Smooth muscle cell of the brain vasculature (primary cell): ENCODE measurements at regions not wholly inside any gene's neighbourhood (a gene's known extent, or its start where the extent isn't known, plus 50 kb on each side); places are given as distances from the start of the nearest gene placed in this dataset.

Experiments
- DNase-seq: peaks from one replicate; pipeline ENCODE4 v3.0.0-alpha.2; 2012; ENCODE audit warnings: low read depth, low spot score

DNA sequence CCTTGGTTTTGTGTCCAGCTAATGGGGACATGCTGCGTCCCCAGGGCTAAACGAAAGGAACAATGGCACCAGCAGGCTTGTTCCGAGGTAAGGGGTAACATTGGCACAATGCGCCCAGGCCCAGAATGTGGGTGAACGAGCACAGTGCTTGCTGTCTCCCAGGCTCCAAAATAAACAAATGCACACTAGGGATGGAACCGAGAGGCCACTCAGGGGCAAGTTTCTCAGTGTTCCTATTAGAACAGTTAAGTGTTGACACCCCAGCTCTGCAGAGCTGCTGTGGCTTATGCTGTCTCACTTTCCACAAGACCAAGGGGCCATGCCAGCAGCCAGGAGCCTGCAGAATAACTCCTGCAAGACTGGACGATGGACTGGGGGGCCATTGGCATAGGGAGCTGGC, 492.4 kb downstream of the GADD45G start:
- no peak for DNase-seq

DNA sequence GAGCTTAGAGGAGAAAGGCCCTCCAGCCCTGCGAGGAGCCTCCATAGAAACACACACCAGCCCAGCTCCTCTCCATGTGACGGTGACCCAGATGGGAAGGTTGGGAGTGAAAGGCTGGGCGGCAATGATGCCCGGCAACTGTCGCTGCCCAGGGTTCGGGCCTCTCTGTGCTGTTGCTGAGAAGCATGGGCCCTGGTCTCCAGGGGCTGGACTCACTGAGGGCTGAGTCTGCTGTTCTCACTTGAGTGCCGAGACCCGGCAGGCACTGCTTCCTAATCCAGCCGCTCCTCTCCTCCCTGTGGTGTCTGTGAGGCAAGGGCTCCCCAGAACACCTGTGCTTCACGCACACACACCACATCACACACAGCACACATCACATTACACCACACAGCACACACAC, 493.6 kb downstream of the GADD45G start:
- DNase-seq = no peak

DNA sequence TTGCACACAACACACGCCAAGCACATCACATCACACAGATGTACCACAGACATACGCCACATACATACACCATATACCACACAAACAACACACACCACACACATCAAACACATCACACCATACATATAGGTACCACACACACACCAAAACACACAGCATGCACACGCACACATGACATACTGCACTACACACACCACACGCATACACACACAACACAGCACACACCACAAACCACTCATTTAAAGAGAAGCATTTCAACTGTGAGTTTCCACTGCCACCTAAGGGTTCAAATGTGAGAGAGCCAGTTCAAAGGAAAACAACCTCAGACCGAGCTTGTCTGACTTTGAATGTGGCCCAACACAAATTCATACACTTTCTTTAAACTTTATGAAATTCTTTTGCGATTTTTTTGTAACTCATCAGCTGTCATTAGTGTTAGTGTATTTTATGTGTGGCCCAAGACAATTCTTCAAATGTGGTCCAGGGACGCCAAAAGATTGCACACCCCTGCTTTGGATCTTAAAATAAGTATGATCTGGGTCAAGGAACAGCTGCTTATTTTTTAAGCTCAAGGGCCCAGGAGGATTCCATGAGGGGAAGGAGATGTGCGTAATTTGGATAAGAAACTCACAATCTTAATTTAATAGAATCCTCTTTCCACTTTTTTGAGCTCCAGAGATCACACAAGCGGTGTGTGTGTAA, 494.6 kb downstream of the GADD45G start:
- no peak for DNase-seq

DNA sequence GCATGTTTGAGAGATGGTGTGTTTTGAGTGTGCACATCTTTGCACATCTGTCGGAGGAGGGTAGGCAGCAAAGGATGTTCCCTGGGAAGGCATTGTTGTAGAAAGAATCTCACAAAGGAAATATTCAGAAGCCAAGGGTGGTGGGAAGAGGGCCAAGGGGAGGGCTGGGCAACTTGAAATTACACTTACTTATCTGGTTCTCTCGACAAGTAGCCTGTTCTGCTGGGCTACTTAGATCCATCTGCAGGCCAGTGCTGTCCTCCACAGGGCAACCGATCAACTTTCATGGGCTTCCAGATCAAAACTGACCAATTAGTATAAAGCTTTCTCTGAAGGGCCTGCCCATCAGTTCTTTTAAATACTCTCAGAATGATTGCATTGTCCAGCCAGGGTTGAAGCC, 495.2 kb downstream of the GADD45G start:
- no peak for DNase-seq

DNA sequence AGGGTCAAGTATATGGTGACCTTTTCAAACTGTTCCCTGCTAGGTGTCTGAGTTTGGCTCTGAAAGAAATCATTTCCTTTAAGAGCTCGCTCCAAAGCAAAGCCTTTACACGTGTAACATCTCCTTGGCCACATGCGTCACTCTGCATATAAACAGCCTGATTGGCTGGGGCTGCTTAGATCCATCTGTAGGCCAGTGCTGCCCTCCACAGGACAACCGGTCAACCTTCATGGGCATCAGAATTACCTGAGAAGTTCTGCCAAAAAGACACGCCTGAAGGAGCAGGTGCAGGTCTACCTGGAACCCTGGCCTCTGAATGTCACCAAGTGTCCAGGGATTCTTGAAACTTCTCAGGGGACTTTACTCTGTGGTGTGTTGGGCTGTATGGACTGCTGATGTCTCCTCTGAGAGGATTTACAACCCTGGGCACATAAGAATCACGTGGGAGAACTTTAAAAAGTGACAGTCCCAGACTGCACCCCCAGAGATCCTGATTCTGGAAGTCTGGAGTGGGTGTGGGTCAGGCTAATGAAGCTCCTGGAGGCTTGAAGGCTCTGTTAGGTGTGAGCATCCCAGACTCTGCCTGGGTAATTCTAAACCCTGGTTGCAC, 497.6 kb downstream of the GADD45G start:
- DNase-seq = peak; percentile 43

DNA sequence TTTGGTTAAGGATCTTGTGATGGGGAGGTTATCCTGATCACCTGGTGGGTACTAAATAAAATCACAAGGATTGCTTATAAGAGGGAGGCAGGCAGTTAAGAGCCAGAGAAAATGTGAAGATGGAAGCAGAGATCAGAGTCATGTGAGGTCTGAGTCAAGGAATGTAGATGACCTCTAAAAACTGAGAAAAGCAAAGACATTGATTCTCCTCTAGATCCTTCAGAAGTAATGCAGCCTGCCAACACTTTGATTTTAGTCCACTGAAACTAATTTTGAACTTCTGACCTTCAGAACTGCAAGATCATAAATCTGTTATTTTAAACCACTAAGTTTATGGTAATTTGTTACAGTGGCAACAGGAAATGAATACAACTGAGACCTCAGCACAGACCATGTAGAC, 499.0 kb downstream of the GADD45G start:
- no peak for DNase-seq

DNA sequence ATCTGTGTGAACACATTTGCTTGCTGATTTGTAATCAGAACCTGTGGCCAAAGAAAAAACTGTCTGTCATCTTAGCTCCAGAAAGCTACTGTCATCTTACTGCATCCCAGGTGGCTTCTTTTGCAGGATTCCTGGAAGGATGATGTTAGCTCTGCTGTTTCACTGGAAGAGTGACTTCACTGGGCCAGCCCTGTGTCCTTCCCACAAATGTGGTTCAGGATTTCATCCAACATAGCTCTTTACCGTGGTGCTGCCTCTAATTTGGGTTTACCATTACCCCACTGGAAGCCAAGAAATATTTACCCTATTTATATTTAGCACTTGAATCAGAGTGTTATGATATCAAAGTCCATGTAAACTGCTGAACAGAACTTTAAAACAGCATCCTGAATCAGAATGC, 501.0 kb downstream of the GADD45G start:
- no peak for DNase-seq

DNA sequence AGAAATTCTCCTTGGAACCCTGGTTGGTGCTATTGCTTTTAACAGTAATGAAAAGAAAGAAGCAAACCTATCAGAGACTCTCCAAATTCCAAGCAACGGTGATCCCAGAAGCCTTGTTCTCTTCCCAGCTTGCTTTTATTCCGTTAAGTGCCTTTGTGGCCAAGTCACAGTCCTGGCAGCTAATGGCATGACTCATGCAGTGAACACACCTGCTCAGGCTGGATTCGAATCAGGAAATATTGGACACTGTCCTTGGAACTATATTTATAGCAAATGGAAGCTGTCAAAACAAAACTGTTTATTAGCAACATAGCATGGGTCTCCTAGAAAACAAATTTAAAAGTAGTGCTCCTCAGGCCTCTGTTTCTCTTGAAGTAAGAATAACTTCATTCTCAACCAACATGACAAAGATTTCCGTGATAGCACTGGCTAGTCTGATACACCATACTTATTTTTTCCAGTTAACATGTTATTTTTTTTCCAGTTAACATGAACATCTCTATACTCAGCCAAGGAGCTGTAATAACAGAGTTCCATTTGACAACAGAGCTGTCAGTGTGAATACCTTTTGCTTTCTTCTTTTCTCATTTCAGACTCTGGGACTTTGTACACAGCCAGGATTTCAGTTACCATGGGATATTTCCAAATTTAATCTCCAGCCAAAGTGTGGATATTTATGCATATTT, 502.4 kb downstream of the GADD45G start:
- DNase-seq = no peak

DNA sequence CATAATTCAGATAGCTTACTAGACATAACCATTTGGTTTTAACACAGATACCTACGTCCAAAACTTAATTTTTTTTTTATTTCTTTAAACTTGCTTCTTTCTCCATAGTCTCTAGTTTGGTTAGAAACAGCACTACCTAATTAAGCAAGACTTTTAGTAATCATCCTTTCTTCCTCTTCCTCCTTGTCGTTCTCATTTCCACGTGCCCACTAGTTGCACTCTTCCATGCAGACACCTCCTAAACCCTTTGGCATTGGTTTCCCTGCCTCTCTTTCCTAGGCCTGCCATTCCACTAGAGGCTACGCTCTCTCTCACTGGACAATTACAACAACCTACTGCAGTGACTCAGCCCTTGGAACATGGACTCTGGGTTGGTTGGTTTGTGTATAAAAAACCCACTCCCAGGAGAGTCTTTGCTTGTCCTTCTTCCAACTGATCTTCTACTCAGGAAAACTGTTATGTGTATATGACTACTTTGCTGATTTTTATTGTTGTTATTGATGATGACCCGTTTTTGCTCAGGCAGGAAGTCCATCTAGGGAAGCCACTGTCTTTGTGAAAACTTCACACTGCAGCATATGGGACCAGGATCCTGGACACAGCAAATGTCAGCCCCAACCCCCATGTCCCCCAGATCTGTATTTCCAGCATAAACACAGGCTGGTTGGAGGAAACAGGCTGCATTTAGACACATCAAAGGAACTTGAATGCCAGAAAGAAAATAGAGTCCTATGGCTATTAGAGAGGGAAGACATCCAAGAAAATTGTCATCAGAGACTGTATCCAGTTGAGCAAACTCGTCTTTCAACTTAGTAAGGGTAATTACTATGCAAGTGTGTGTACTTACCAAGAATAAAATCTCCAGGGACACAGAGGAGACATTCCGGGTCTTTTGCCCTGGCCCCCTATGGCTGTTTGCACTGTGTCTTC, 503.2 kb downstream of the GADD45G start:
- no peak for DNase-seq

DNA sequence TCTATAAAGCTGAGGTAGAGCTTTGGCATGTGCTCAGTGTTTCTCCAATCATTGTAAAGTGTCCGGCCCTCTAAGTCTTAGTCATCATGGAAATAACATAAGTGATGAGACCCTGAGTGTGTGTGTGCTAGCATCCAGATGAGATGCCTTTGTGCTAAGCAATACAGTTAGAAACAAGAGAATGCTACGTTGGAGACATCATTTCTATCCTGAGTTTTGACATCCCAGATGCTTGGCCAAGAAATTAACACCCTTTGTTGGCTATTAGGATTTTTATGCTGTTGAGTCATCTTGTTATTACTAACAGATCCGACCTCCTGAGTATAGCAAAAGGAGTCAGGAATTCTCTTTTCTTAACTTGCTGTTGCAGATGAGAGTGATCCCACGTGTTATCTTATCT, 508.0 kb downstream of the GADD45G start:
- DNase-seq = no peak

DNA sequence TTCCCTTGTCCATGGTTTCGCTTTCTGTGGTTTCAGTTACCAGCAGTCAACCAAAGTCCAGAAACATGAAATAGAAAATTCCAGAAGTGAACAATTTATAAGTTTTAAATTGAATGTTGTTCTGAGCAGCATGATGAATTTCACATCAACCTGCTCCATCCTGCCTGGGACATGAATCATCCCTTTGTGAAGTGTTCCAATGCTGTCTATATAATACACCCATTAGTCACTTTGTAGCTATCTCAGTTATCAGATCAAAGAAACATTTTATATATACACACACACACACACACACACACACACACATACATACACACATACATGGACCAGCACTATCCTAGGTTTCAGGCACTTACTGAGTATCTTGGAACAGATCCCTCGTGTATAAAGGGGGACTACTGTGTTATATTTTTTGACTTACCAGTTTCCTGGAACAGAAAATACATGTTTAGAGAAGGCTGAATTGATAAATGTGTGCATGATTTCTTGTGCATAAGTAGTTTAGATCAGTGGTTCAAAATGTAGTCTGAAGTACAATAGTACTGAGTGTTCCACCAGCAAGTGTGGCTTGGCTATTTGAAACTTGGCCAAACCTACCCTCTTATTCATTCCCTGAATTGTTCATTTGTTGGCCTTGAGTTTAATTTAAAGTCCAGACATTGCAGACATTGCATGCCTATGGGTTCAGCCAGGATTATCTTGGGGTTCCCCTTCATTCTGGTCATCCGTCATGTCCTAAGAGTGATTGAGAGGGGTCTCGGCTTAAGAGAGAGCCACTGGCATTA, 510.0 kb downstream of the GADD45G start:
- no peak for DNase-seq

DNA sequence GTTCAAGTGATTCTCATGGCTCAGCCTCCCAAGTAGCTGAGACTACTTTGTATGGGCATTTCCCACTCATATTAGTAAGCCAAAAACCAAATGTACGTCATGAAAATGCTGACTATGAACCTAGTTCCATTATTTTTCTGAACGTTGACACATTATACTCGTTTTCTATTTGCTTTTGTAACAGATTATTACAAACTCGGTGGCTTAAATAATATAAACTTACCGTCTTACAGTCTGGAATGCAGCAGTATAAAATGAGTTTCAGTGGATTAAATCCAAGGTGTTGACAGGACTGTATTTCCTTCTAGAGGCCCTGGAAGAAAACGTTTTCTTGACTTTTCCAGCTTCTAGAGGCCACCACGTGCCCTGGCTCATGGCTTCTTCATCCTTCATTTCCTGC, 517.0 kb downstream of the GADD45G start:
- no peak for DNase-seq

DNA sequence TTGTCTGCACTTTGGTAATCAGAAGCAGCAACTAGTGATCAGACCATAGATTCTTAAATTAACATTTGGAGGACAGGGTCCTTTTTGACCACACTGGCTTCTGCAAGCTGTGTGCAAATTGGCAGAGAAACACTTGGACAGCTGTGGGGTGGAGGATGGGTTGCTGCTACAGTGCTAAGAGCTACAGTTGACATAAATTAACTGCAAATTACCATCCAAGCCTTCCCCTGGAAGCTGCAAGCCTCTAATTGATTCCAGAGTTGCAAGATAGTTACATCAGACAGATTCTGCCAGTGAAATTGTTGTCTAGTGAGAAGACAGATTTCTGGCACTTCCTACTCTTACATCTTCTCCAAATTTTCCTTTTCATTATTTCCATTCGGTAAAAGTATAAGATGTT, 517.7 kb downstream of the DIRAS2 start:
- no peak for DNase-seq

DNA sequence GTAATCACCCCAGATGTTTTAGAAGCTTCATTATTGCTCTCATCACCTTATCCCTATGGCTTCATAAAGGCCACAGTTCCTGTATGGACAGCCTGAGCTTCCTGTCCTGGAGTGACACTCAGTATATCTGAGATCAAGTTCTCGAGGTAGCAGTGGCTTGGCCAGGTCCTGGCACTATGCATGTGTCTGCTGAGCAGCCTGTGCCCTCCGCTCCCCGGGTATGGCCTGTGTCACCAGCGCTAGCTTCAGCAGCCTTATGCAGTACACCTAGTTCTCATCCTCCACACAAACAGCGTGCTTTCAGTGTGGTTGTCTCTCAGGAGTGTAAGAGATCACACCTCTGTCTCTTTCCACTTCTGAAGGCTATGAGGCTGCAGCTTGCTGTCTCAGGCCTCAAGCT, 514.7 kb downstream of the DIRAS2 start:
- DNase-seq = no peak

DNA sequence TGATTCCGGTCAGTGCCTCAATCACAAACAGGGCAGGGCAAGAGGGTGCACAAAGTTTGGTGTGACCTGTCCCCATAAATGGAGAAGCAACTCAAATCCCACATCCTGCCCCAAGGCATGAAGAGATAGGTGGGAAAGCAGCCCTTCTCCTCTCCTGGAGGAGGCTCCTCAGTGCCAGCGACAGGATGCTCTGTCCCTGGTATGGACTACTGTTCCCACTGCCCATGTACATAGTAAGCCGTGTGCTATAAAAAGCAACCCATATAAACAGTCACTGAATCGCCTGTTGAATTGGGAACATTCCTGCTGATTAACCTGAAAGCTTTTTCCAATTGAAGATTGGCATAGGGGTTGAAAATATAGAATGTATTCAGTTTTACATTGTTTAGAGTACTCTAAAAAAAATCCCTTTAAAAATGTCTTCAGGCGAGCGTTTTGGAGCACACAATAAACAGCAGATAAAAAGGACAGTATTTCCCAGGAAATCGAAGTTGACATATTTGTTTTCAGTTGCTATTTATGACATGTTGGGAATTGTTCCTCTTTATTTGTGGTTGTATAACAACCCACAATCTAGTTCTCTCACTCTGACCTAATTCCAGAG, 513.9 kb downstream of the DIRAS2 start:
- no peak for DNase-seq

DNA sequence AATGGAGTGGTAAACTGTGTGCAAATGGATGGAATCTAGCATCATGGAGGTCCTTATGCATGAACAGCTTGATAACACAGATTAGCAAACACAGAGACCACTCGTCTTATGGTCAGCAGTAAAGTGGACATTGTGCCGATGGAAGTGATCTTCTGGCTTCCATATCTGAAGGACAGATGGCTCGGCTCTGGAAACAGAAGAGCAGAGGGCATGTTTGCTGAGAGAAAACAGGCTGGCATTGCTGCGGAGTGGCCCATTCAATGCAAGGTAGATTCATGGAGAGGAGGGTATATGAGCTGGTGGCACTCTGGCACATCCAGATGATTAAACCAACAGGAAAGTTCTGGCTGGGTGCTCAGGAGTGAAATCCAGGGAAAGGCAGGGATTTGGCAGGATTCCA, 513.2 kb downstream of the DIRAS2 start:
- DNase-seq = no peak

DNA sequence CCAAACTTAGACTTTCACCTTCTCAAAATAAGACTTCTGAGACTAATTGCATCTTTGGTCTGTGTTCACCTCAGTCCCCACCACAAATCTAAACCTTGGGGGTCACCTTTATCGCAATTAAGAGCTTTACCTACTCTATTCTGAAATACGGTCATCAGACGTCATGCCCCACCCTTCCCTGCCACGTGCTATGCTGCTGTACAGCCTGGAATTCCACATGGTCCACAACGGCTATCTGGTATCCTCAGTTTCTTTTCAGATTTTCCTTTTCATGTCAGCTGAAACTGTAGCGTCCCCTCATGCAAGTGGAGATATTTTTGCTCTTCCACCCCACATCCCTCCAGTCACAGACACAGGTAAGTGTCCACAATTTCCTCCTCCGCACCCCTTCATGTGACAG, 511.1 kb downstream of the DIRAS2 start:
- DNase-seq = no peak

DNA sequence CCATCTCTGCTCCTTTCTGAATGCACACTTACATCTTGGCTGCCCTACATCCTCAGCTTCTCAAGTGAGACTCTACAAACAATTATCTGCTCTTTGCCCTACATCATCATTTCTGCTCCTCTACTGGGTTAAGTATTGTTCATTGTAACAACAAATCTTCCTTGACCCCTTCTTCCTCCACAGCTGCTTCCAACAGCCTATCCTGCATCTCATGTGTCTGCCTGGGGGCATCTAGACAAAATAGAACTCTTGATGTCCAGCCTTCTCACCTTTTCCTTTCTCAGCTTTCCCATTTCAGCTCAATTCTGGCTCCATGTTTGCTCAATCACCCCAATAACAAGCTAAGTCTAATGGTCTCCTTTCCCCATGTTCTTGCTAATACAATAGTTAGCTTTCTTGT, 509.8 kb downstream of the DIRAS2 start:
- no peak for DNase-seq

DNA sequence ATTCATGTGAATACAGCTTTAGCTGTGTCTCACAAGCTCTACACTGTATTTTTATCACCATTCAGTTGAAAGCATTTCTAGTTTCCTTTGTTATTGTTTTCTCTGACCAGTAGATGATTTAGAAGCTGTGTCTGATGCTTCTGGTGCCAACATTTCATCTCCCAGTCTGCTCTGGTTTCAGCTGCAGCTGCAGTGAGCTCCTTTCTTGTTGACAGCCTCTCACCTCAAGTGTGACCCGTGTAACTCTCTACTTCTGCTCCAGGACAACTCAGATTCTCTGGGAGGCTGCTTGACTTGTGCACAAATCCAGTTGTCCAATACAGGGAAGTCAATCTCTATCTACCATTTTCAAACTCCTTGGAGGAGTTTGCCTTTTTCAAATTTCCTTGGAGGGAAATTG, 504.8 kb downstream of the DIRAS2 start:
- DNase-seq = no peak

DNA sequence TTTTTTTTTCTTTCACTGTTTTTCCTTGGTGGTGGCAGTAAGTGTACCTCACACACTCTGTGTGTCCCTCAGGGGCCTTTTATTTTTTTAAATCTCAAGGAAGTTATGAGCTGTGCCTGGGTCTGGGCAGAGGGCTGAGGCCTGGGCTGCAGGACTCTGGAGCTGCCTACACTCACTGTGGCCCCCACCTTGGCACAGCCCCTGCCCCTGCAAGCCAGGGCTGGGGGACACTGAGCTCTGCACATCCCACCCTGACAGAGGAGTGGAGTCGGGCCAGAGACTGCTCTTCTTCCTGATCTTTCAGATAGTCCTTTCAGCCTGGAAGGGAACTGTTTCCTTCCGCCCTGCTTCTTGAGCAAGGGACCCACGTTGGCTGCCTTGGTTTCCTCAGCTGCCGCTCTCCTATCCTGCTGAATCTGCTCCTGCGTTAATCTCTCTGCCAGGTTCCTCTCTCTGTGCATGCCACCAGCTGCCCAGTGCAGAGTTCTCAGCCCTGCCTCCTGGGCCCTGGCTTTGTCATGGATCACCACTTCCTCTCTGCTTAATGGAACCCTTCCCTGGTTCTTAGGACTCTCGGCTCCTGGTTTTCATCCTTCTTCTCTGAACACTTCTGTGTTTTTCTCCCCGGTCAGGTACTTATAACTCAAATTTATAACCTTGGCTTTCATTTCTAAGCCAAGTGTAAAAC, 502.3 kb downstream of the DIRAS2 start:
- no peak for DNase-seq
